Thyroid gland (tissue), 4 donors: ENCODE measurements at regions not wholly inside any gene's neighbourhood (a gene's known extent, or its start where the extent isn't known, plus 50 kb on each side); places are given as distances from the start of the nearest gene placed in this dataset.

ENCODE experiments used
- CTCF ChIP-seq, 6 experiments: fragments of 200-600 bp in 3 of 6; fragments of 450-650 bp in 3 of 6; sonication (generic) in 3 of 6; IDR thresholded peaks; one replicate each; pipeline ENCODE4 v1.5.1; 2016 to 2019; ENCODE audit warnings: antibody characterized with exemption in 6 of 6, mild to moderate bottlenecking in 2 of 6, inconsistent platforms in 1 of 6, moderate library complexity in 1 of 6
- POLR2A ChIP-seq, 2 donors: fragments of 450-650 bp; IDR thresholded peaks; one replicate each; pipeline ENCODE4 v1.6.1; 2017; ENCODE audit warnings: antibody characterized with exemption in 2 of 2, mild to moderate bottlenecking in 2 of 2, moderate library complexity in 1 of 2

- no peak for TF ChIP-seq POLR2A (IDR thresholded peaks at IDR 0.05)
- TF ChIP-seq CTCF (IDR thresholded peaks at IDR 0.05) = no peak
Observed at GRCh38 chrX:85444613-85445012, 65.1 kb upstream of the POF1B start.
